B cell (primary cell): ENCODE measurements at regions not wholly inside any gene's neighbourhood (a gene's known extent, or its start where the extent isn't known, plus 50 kb on each side); places are given as distances from the start of the nearest gene placed in this dataset.

Experiments
- ATAC-seq: fragments of 200-7000 bp; cut with Tn5 transposase; one replicate; pipeline ENCODE4 v1.10.0; 2021; ENCODE audit warnings: low read depth, mild to moderate bottlenecking, moderate number of reproducible peaks, moderate library complexity
- CTCF ChIA-PET: fragments of 350-600 bp; sonication (Branson Sonifier 250); formaldehyde crosslinking; loops from one replicate; lab custom pipeline; 2021; ENCODE audit warnings: antibody characterized with exemption, inconsistent platforms; lab: Charles Lee
- POLR2A ChIA-PET: fragments of 350-600 bp; sonication (Branson Sonifier 250); formaldehyde crosslinking; loops from one replicate; lab custom pipeline; 2021; ENCODE audit warnings: antibody characterized with exemption; lab: Charles Lee
- DNase-seq: peaks from one replicate; pipeline ENCODE4 v3.0.0; 2013
- H2AFZ ChIP-seq: 2 replicates; pipeline ENCODE4 v1.6.1; 2012; ENCODE audit warnings: mild to moderate bottlenecking, low read depth, low read length; ENCODE audit not compliant: insufficient read depth, poor library complexity, severe bottlenecking
- H3K27ac ChIP-seq, 2 donors: 1 replicate in 1 of 2; 2 replicates in 1 of 2; pipeline ENCODE4 v1.5.1; 2012 to 2013; ENCODE audit warnings: low read length in 2 of 2, mild to moderate bottlenecking in 2 of 2, moderate library complexity in 1 of 2
- H3K27me3 ChIP-seq, 4 experiments: fragments of 200-600 bp in 1 of 4; sonication (generic) in 1 of 4; replicated peaks in 1 of 4; 1 replicate in 2 of 4; 2 replicates in 2 of 4; pipeline versions ENCODE4 v1.6.1 to v1.7.0; 2013 to 2016; ENCODE audit warnings: low read length in 3 of 4, mild to moderate bottlenecking in 2 of 4, mixed read lengths in 1 of 4, moderate library complexity in 1 of 4; ENCODE audit not compliant: insufficient read depth in 4 of 4, control insufficient read depth in 3 of 4; ENCODE audit errors: control extremely low read depth in 1 of 4
- H3K36me3 ChIP-seq, 2 experiments: replicated peaks in 1 of 2; 1 replicate in 1 of 2; 2 replicates in 1 of 2; pipeline versions ENCODE4 v1.6.1 to v1.7.1; 2013; ENCODE audit warnings: low read length in 1 of 2; ENCODE audit not compliant: insufficient read depth in 2 of 2, control insufficient read depth in 1 of 2; ENCODE audit errors: control extremely low read depth in 1 of 2, extremely low read depth in 1 of 2
- H3K4me1 ChIP-seq, 2 donors: fragments of 200-600 bp in 1 of 2; sonication (generic) in 1 of 2; 1 replicate in 1 of 2; 2 replicates in 1 of 2; pipeline versions ENCODE4 v1.5.1 to v1.6.1; 2013 to 2017; ENCODE audit warnings: low read length in 2 of 2; ENCODE audit not compliant: control insufficient read depth in 2 of 2, insufficient read depth in 2 of 2
- H3K4me2 ChIP-seq: replicated peaks from 2 replicates; pipeline ENCODE3; 2012; ENCODE audit warnings: mild to moderate bottlenecking, low read depth, low read length; ENCODE audit not compliant: poor library complexity, severe bottlenecking
- H3K4me3 ChIP-seq, 5 experiments: fragments of 200-600 bp in 1 of 5; sonication (generic) in 1 of 5; 1 replicate in 3 of 5; 2 replicates in 2 of 5; pipeline versions ENCODE4 v1.5.1 to v1.7.0; 2011 to 2016; ENCODE audit warnings: low read length in 4 of 5, mild to moderate bottlenecking in 4 of 5, low read depth in 2 of 5, control low read depth in 1 of 5, moderate library complexity in 1 of 5; ENCODE audit not compliant: insufficient read depth in 1 of 5; ENCODE audit errors: control extremely low read depth in 1 of 5, extremely low read depth in 1 of 5
- H3K79me2 ChIP-seq: fragments of 200-600 bp; sonication (generic); one replicate; pipeline ENCODE4 v1.6.0; 2016; ENCODE audit warnings: low read length; ENCODE audit not compliant: control insufficient read depth, insufficient read depth
- H3K9ac ChIP-seq: fragments of 200-600 bp; sonication (generic); 2 replicates; pipeline ENCODE4 v1.6.1; 2017; ENCODE audit warnings: mild to moderate bottlenecking, low read length, moderate library complexity
- H3K9me3 ChIP-seq, 3 donors: one replicate each; pipeline versions ENCODE4 v1.6.1 to v1.7.1; 2013; ENCODE audit warnings: low read length in 2 of 3; ENCODE audit not compliant: control insufficient read depth in 2 of 3, insufficient read depth in 1 of 3; ENCODE audit errors: control extremely low read depth in 1 of 3
- H4K20me1 ChIP-seq: 2 replicates; pipeline ENCODE4 v1.6.0; 2012; ENCODE audit warnings: mild to moderate bottlenecking, low read length; ENCODE audit not compliant: insufficient read depth, control insufficient read depth, poor library complexity, severe bottlenecking
- H3K27ac Mint-ChIP-seq: one replicate; pipeline ENCODE4 v1.8.0; 2021; ENCODE audit warnings: mixed read lengths
- H3K27me3 Mint-ChIP-seq: one replicate; pipeline ENCODE4 v1.8.0; 2021; ENCODE audit warnings: mixed read lengths
- H3K4me1 Mint-ChIP-seq: one replicate; pipeline ENCODE4 v1.8.0; 2021; ENCODE audit warnings: mixed read lengths
- H3K4me3 Mint-ChIP-seq: one replicate; pipeline ENCODE4 v1.8.0; 2021; ENCODE audit warnings: mixed read lengths
- H3K9me3 Mint-ChIP-seq: one replicate; pipeline ENCODE4 v1.8.0; 2022; ENCODE audit warnings: mixed read lengths; ENCODE audit not compliant: insufficient read depth
- CTCF ChIP-seq: fragments of 200-600 bp; IDR thresholded peaks from one replicate; pipeline ENCODE4 v1.8.0; 2022; ENCODE audit warnings: antibody characterized with exemption, mild to moderate bottlenecking
- EZH2 ChIP-seq: IDR thresholded peaks from 2 replicates; pipeline ENCODE4 v1.6.1; 2012; ENCODE audit warnings: borderline replicate concordance, low read depth, mild to moderate bottlenecking, moderate library complexity, low read length; ENCODE audit not compliant: insufficient read depth, poor library complexity, severe bottlenecking
- WGBS: methylation state at CpG from one replicate; pipeline ENCODE4 v1.1.5; 2013; ENCODE audit warnings: missing lambda C conversion rate; ENCODE audit not compliant: insufficient coverage; 5-methylcytosine and 5-hydroxymethylcytosine counted together
- intact Hi-C: fragments of 100-400 bp; cut with micrococcal nuclease; formaldehyde crosslinking; loops from one replicate; pipeline ENCODE4 v1.10.0; 2022

GRCh38 chr2:236765478-236765877 is 195.9 kb downstream of the ACKR3 start:
- no peak for TF ChIP-seq CTCF
- TF ChIP-seq EZH2: no peak
- Histone ChIP-seq H3K9ac (no peak overlapping the region), H3K9me3 (peaks cover 0 to 7% (median 0%) of the 10 kb centered on the region in 3 donors), H3K4me3 (no peak overlapping the region), H2AFZ (no peak overlapping the region), H3K4me2 (no peak overlapping the region), H3K27ac (no peak overlapping the region), H4K20me1 (no peaks in the 10 kb centered on the region), H3K36me3 (no peaks in the 10 kb centered on the region), H3K27me3 (peaks cover 0 to 5% (median 0%) of the 10 kb centered on the region in 4 experiments), H3K4me1 (no peaks in the 10 kb centered on the region), H3K79me2 (no peaks in the 10 kb centered on the region)
- intact Hi-C loops: no loop called here
- WGBS: 79% methylated on average over 3 of the region's 3 CpGs
- no peak for ATAC-seq
- DNase-seq: no peak
- Mint-ChIP-seq H3K4me1 (no peaks in the 10 kb centered on the region), H3K27me3 (peaks cover 7% of the 10 kb centered on the region), H3K4me3 (no peak overlapping the region), H3K9me3 (no peaks in the 10 kb centered on the region), H3K27ac (no peak overlapping the region)
- ChIA-PET CTCF (no interaction called here), POLR2A (no interaction called here)

- H3K9me3 Mint-ChIP-seq: no peaks in the 10 kb centered on the region
- peaks cover 7% of the 10 kb centered on the region for H3K27me3 Mint-ChIP-seq
- POLR2A ChIA-PET: no interaction called here
- no peak overlapping the region for H3K4me2 ChIP-seq
- no peak overlapping the region for H3K4me3 Mint-ChIP-seq
- H3K79me2 ChIP-seq: no peaks in the 10 kb centered on the region
- H3K4me1 ChIP-seq: no peaks in the 10 kb centered on the region
- H3K27me3 ChIP-seq: peaks cover 0 to 5% (median 0%) of the 10 kb centered on the region in 4 experiments
- ATAC-seq: no peak
- no peak overlapping the region for H3K4me3 ChIP-seq
- no CpG with 5 or more reads among the region's 2 CpGs for WGBS
- H3K9ac ChIP-seq: no peak overlapping the region
- H3K27ac ChIP-seq: no peak overlapping the region
- H4K20me1 ChIP-seq: no peaks in the 10 kb centered on the region
- H3K27ac Mint-ChIP-seq: no peak overlapping the region
- TF ChIP-seq CTCF (no peak), EZH2 (no peak)
- H3K36me3 ChIP-seq: no peaks in the 10 kb centered on the region
- intact Hi-C loops: no loop called here
- DNase-seq: no peak
- no peaks in the 10 kb centered on the region for H3K4me1 Mint-ChIP-seq
- H3K9me3 ChIP-seq: peaks cover 0 to 7% (median 0%) of the 10 kb centered on the region in 3 donors
- no peak overlapping the region for H2AFZ ChIP-seq
- CTCF ChIA-PET: no interaction called here
These were observed 197.2 kb downstream of the ACKR3 start for GRCh38 chr2:236766850-236767249.
